NB4 (cell line): ENCODE measurements at regions not wholly inside any gene's neighbourhood (a gene's known extent, or its start where the extent isn't known, plus 50 kb on each side); places are given as distances from the start of the nearest gene placed in this dataset.
A peak's percentile ranks its signal among the peaks of the same experiment; 100 is the strongest.
"Not testable (repeated sequence)": the region's sequence is repeated elsewhere in the genome, so short reads cannot be mapped to it uniquely, and the experiment has no call there.

Experiments used
- DNase-seq: peaks from one replicate; pipeline ENCODE4 v3.0.0; 2010; ENCODE audit warnings: low read depth
- H3K4me3 ChIP-seq: one replicate; pipeline ENCODE4 v1.5.1; 2011; ENCODE audit warnings: mild to moderate bottlenecking, low read depth, low read length, moderate library complexity
- CTCF ChIP-seq: IDR thresholded peaks from one replicate; pipeline ENCODE4 v1.5.1; 2012; ENCODE audit warnings: low read depth, low read length
- MAX ChIP-seq: IDR thresholded peaks from 2 replicates; pipeline ENCODE4 v1.6.1; 2011; ENCODE audit warnings: low read depth, low read length
- MYC ChIP-seq: IDR thresholded peaks from 2 replicates; pipeline ENCODE4 v1.6.1; 2011; ENCODE audit warnings: low read depth, low read length
- POLR2A ChIP-seq: IDR thresholded peaks from 2 replicates; pipeline ENCODE4 v1.6.1; 2011; ENCODE audit warnings: mild to moderate bottlenecking; ENCODE audit not compliant: insufficient read length; ENCODE audit errors: extremely low read depth

GRCh38 chr6:86619428-86619827 is 317.9 kb upstream of the HTR1E start:
- H3K4me3 ChIP-seq: no peak overlapping the region
- TF ChIP-seq POLR2A (no peak), MAX (no peak), MYC (no peak), CTCF (no peak)
- DNase-seq: no peak

GRCh38 chr6:86615299-86615698 is 322.0 kb upstream of the HTR1E start:
- no peak for TF ChIP-seq MYC
- no peak for TF ChIP-seq POLR2A
- no peak overlapping the region for H3K4me3 ChIP-seq
- no peak for DNase-seq

- no peak overlapping the region for H3K4me3 ChIP-seq
- TF ChIP-seq MYC (no peak), CTCF (no peak), MAX (no peak), POLR2A (no peak)
- peak; percentile 23 for DNase-seq
Measured at GRCh38 chr6:86609549-86610388, 327.6 kb upstream of the HTR1E start.

GRCh38 chr6:86603364-86603763 is 334.0 kb upstream of the HTR1E start:
- DNase-seq, H3K4me3 ChIP-seq: not testable (repeated sequence)

GRCh38 chr6:86602093-86602492 is 335.2 kb upstream of the HTR1E start:
- not testable (repeated sequence) for DNase-seq

GRCh38 chr6:86598969-86599368 is 338.4 kb upstream of the HTR1E start:
- DNase-seq, H3K4me3 ChIP-seq: not testable (repeated sequence)

More at GRCh38 chr6:86602093-86602492, 335.2 kb upstream of the HTR1E start:
- H3K4me3 ChIP-seq: not testable (repeated sequence)

GRCh38 chr6:86595641-86596040 is 341.7 kb upstream of the HTR1E start:
- no peak for DNase-seq
- no peak for TF ChIP-seq POLR2A
- no peak for TF ChIP-seq MAX
- TF ChIP-seq CTCF: no peak
- TF ChIP-seq MYC: no peak
- no peak overlapping the region for H3K4me3 ChIP-seq

GRCh38 chr6:86586195-86586594 is 351.1 kb upstream of the HTR1E start:
- no peak for TF ChIP-seq MYC
- no peak for TF ChIP-seq POLR2A
- no peak for TF ChIP-seq MAX
- no peak for TF ChIP-seq CTCF
- no peak for DNase-seq
- no peak overlapping the region for H3K4me3 ChIP-seq
